GM12891 (cell line): ENCODE measurements at regions not wholly inside any gene's neighbourhood (a gene's known extent, or its start where the extent isn't known, plus 50 kb on each side); places are given as distances from the start of the nearest gene placed in this dataset.

Source experiments
- POLR2A ChIP-seq: IDR thresholded peaks from 2 replicates; pipeline ENCODE4 v1.6.1; 2011; ENCODE audit warnings: low read depth, low read length, control low read depth
- TAF1 ChIP-seq: IDR thresholded peaks from 2 replicates; pipeline ENCODE4 v1.6.1; 2011; ENCODE audit warnings: low read depth, low read length, control low read depth

GRCh38 chr16:73216932-73217331, 169.0 kb upstream of the ZFHX3 start:
- TF ChIP-seq TAF1 (no peak), POLR2A (no peak)
